NCI-H187 treated with DMSO at 0.1 percent for 48 hours (cell line): ENCODE measurements at regions not wholly inside any gene's neighbourhood (a gene's known extent, or its start where the extent isn't known, plus 50 kb on each side); places are given as distances from the start of the nearest gene placed in this dataset.

Experiments
- DNase-seq: peaks from one replicate; lab custom pipeline; 2025; lab: John Stamatoyannopoulos, UW

DNA sequence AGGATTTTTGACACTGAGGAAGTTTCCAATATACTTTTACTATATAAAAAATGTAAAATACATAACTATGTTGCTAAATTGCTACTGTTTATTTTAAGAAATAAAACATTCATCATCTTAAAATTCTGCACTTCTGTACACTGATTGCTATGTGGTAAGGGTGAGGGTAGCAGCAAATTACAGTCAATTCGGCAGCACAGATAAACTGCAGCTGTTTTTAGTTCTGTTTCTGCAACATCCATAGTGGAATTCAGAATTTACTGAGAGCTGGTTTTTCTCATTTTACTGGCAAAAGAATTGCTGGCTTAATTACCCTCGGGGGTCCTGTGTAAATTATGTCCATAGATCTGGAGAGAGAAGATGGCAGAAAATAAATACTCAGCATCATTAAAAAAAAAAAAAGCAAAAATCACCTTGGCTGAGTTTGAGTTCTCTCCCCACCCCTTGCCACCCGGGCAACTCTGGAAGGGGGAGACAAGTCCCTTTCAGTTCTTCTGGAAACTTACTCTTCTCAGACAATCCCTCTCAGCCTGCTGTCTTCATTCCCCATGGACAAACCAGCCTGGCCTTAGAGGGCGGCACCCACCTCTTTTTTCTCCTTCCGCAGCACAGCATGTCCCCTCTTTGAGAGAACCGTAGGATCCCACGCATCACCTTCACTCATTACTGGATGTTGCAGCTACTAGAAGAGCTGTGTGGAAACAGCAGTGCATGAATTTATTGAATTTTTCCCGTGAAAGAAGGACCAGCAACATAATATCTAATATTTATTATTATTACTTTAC is 501.1 kb upstream of the CELF2 start:
- DNase-seq, result no peak

DNA sequence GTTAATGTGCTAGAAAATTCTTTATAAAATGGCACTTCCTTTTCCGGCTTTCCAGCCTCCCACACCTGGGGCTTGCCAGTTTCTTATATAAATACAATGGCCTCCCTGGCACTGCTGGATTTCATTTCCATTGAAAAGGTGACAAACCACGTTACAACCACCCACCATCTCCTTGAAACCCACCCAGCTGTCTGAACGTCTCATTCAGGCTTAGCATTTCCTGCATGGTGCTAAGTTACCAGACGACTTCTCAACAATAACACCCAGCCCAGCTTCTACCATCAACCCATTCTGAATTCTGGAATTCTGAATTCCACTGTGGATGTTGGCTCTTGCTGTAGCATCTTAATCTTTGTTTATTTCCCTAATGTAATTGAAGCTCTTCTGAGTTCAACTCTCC is 499.8 kb upstream of the CELF2 start:
- no peak for DNase-seq

DNA sequence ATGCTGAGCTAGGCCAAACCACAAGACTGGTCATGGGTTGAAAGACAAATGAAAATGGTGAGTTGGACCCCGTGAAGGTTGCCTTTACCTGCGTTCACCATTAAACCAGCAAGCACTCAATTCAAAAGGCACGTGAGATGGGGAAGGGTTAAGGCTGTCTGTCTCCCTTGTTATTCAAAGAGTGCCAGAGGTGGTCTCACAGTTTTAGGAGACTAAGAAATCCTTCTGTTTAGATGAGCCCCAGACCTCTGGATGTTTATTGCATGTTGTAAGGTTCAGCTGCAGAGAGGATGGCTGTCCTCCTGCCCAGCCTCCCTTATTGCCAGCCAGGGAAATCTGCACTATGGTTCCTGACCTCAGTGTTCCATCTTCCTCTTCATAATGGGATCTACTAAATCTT is 498.0 kb upstream of the CELF2 start:
- DNase-seq, result no peak

DNA sequence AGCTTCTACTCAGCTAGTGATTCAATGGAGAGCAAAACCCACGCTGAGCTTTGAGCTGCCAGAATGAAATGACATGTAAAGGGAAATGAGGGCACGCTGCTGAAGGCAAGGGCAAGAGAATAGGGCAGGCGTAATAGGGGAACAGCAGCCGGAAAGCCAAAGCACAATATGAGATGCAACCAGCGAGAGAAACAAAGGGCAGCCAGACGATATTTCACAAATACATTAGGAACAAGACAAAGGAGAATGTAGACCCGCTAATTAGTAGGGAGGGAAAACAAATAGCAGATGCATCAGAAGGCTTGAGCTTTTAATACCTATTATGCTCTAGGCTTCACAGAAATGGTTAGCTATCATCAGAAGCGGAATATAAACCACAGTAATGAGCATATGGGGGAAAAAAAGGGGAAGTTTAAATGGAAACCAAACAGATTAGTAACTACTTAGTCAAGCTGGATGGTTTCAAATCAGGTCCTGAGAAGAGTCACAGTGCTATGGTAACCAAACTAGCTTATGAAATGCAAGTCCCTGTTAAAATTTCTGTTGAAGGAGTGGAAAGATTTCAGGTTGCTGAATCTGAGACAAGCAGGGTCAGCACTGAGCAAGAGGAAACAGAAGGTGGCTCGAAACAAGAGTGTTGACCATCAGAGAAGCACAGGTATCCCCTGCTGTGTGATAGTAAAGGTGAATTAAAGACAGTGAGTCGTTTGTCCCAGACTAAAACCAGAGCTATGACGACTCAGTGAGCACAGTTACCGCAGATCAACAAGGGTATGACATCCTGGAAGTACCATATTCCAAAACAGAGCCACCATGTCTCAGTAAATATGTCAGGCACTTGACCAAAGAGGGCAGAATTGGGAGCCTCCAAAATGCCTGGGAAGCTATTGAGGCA is 496.9 kb upstream of the CELF2 start:
- no peak for DNase-seq

DNA sequence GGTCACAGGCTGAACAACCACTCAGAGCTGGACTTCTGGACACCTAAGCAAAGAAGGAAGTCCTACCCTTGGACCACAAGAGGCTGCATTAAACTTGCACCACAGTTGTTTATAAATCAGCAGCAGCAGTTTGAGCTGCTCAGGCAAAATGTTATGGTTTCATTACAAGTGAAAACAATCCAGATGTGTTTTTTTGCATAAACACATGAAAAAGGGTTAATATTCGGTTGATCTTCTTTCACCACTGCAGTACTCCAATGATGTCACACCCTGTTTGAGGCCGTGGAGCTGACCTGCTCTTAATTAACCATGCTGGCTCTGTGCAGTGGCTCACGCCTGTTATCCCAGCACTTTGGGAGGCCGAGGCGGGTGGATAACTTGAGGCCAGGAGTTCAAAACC is 490.8 kb upstream of the CELF2 start:
- no peak for DNase-seq

DNA sequence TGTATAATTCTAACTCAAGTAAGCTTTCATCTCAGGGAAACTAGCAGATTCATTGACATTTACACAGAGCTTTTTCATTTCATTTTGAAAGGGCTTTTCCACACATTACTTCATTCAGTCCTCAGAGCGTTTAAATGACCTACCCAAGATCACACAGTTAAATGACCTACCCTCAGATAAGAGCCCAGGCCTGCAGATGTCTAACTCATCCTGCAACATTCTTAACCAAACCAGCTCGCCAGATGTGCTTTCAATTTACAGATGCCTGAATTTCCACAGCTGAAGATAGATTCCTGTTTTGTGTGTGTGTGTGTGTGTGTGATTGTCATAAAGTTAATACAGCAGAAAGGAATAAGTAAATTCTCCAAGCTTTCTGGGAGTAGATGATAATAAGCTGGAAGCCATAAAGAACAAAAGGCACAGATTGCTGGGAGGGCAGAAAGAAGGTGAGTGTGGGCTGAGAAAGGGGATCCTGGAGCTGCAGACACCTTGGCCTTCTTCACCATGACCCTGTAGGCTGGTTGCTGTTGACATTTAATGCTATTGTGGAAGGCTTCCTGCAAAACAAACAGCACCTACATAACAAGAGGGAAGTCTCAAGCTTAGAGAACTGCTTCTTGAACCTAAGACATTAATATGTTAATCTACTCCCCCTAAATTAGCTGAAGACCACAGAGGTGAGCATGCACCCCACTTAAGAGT is 489.7 kb upstream of the CELF2 start:
- no peak for DNase-seq

DNA sequence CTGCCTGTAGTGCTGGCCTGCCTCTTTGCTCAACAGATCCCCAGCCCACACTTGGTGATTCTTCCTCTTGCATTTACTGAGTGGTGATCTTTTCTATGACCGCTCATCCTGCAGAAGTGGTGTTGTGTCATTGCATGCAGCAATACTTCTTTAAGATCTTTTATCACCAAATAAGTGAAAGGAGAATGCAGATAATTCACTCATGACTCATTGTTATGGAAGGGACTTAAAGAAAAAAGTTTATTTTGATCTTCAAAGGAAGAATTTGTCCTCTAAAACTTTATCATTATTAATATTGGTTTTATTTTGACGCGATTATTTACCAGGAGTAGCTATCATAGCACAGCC is 489.1 kb upstream of the CELF2 start:
- no peak for DNase-seq

DNA sequence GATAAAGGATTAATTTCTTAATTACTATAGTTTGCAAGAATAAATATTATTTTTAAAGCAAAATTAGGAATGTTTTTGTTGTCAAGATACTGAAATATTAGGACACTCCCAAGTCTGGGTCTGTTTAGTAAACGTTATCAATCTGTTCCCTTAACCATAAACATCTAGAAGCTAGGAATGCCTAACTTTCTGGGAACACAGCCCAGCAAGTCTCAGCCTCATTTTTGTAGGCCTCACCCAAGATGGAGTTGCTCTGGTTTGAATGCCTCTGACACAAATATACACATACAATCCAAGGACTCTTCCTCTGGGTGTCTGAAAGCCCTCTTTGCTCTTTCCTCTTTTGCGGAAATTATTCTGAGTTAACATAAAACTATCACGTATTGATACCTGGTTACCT is 487.4 kb upstream of the CELF2 start:
- no peak for DNase-seq

DNA sequence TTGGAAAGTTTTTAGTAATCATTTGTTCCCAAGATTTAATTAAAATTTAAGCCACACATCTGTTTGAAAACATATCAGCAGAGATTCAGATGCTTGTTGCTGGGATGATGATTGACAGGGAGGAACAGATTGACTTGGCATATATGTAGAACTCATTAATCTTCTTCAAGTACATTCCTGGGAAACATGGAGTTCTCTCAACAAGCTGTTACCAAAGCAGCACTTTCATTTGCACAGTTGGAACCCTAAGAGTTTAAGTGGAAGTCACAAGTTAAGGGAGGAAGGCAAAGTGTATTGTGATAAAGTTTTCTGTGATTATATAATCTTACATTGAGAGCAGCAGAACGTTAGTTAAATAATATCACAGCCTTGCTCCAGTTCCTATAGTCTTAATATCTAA is 485.4 kb upstream of the CELF2 start:
- DNase-seq, result no peak

DNA sequence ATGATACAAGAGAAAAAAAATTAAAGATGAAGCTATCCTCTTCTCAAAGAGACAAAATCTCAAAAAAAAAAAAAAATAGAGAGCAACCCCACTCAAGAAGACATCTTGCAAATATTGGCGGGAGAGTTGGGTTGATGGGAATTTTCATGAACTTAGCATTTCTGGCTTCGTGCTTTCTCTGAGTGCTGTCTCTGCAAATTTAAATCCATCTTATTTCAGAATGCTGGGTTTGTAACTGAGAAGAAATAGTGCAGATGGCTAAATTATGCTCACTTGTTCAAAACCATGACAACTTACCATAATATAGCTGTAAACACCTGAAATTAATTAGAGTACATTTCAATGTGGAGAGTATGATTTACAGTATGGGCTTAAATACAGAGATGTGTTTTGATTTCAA is 484.8 kb upstream of the CELF2 start:
- DNase-seq, result no peak

DNA sequence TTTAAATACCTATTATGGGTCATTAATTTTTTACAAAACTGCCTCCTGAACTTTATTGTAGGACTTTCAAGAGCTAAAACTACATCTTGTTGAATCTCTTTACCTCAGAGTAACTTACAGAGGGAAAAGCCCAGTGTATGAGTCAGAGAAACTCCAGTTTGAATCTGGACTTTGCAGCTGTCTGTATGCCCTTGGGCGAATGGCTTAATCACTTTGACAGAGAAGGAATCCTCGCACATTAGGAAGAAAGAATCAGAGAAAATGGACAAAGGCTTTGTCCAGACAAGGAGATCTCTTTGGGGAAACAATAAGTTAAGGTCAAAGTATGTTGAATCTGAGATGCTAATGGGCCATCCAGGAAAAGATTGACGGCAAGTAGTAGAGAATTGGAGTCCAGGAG is 484.2 kb upstream of the CELF2 start:
- no peak for DNase-seq

DNA sequence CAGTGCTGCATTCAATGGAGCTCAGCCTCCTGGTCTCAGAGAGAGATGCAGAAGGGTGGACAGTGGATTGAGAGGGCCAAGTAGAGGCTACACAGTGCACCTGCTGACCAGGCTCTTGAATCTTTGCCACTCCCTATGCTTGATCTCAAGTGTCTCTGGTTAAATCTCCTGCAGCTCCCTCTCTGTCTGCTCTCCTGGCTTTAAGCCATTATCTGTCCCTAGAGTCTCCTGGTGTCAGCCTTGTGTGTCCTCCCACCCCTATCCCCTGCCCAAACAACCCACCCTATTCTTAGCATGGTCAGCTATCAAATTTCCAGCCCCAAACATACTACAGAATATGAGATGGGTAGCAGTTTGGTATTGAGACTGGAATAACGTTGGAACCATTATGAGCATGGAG is 479.3 kb upstream of the CELF2 start:
- DNase-seq, result no peak

DNA sequence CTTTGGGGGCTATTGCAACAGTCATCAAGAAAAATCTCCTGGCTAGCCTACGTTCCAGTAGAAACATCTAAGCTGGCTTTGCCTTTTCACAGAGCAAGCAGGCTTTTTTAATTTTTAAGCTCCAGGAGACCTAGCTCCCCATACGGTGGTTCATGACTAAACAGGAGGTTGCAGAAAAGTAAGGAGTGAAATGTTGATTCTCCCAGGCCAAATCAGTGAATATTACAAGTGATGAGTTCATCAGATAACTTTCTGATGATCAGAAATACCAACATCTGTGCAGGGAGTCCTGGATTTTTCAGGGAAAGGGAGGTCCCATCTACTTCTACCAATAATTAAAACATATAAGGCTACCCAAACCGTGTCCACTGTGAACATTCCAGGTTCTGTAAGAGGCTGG is 477.3 kb upstream of the CELF2 start:
- no peak for DNase-seq

DNA sequence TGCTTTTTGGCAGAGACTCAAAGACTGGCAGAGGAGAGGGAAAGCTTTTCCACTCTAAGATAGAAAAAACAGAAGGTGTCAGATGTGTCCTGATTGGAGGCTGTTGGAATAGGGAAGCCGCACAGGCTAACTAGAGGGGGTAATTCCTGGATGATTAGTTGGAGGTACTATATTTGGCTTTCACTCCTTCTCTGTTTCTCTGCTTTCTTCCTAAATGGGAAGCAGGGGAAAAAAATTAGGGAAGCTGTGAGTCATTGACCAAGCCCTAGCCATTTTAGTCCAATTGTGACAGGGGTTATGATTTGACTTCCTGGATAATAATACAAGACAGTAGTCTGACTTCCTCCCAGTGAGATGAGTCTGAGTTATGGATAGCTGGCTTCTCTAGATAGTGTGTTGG is 475.2 kb upstream of the CELF2 start:
- no peak for DNase-seq

DNA sequence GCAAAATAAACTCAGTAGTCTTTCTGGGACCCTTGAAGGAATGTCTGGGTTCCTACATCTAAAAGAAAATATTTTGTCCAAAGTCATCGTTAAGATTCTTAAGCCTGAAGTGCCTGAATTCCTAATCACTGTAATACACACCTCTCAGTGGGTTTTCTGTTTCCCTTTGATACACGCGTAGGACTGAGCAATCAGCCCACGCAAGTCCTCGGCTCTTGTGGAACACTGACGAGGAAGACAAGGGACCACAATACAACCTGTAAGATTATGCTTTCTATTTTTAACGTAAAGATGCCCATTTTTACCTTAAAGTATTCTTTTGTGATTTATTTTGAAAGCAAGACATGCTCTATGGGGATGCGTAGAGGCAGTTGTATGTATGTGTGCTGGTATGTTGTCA is 472.8 kb upstream of the CELF2 start:
- DNase-seq, result no peak

DNA sequence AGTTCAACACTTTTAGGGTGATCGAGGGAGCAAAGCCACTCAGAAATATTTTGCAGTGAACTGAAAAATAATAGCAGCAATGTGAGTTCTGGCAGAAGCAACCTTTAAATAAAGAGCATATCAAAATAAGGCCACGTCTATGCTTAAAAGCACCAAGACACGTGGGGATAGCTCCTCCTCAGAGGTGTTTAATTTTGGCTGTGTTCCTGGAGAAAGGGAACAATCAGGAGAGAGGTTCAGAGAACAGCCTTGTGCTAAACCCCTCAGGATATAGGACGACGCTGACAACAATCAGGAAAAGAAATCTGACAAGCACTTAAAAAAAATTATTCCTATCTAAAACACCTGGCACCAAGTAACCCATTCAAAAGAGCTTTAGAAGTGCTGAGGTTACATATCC is 471.9 kb upstream of the CELF2 start:
- peak; percentile 15 for DNase-seq

DNA sequence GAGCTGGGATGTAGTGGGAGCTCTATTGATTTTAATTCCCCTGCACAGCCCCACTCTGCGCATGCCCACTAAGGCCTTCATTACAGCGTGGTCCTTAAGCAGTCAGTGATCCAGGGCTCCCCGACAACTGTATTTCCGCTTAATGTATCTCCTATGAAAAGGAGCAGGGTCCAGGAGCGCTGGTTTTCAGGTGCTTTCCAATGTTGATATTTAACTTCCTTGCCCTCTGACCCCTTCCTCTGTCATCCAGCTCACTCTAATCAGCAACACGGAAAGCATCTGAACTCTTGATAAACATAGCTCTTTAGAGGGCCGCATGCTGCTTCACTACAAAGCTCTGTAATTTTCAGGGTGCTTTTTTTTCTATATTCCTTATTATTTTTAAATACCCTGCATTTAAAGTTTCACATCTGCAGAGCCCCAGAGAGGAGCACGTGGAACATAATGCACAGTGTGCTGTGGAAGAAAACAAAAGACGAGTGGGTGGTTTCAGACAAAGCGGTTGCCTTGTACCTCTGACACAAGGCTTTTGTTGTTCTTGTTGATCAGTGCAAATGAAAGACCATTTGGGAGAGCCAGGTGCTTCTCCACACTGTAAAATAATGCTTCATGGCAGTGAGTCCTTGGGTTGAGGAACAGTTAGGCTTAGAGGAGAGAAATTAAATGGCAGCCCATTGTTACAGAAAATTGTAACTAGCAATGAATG is 465.9 kb upstream of the CELF2 start:
- peak; percentile 27 for DNase-seq

DNA sequence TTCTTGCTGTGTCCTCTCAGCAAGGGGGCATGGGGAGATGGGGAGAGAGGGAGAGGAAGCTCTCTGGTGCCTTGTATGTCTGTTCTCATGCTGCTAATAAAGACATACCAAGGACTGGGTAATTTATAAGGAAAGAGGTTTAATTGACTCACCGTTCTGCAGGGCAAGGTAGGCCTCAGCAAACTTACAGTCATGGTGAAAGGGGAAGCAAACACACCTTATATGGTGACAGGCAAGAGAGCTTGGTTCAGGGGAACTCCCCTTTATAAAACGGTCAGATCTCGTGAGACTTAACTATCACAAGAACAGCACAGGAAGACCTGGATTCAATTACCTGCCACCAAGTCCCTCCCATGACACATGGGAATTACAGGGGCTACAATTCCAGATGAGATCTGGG is 464.7 kb upstream of the CELF2 start:
- DNase-seq, result no peak

DNA sequence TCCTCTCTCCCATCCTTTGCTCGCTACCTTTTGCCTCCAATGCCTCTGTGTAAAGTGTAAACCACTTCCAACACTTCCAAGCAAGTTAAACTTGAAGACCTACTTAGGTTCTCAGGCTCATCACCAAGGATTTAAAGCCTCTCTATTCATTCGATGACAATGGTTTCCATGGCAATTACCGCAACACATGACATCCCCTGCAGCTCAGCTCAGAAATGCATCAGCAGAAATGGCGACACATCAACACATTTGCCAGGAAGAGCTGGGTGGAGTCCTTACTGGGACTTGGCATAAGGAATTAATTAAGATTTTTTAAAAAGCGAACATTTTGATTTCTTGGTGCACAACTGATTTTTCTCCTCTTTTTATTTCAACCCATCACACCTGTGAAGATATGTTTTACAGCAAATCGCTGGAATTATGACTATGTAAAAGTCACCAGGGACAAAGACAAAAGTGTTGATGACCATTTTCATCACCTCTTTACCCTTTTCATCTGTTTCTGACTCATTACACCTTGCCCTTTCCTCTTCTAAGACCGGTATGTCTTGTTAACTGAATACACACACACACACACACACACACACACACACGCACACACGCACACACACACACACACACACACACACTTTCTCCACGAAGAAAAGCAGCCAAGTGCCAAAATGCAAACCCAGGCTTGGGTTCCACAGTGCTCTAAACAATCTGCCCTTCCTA is 453.4 kb upstream of the CELF2 start:
- DNase-seq, result no peak

DNA sequence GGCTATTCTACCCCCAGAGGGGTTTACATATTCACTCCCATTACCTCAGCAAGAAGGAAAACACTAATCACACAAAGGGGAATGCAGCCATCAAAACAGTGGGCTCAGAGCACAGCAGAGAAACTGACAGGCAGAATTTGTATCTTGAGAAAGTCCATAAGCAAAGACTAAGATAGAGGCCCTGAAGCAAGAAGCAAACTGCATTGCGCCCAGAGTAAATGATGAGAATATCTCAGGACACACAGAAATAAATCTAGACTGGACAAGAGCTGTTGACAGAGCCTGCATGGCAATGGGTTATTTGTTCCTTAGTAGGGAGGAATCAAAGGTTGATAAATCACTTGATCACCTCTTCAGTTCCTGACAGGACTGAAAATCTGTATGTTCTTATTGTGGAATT is 440.7 kb upstream of the CELF2 start:
- no peak for DNase-seq

DNA sequence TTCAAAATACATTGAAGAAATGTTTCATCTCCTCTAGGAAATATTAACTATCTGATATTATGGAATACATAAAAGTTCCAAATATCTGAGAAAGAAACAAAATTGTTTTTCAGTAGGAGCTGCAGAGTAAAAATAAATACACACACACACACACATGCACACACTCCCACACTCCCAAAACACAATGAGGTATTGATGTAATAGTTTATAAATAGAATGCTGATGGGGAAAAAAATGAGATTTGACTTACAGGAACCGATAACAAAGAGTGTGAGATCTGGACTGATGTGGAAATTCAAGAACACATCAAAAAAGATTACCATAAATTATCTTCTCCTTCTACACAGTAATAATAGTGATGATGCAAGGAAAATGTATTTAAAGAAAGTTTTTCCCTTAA is 438.0 kb upstream of the CELF2 start:
- DNase-seq, result no peak

DNA sequence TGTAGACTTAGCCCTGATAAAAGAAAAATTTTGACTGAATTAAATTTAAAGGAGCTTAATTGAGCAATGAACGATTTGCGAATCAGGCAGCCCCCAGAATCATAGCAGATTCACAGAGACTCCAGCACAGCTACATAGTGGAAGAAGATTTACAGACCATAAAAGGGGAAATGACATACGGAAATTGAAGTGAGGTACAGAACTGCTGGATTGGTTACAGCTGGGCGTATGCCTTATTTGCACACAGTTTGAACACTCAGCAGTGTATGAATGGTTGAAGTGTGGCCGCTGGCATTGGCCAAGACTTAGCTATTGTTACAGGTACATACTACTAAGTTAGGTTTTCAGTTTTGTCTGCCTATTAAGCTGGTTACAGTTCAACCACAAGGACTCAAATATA is 433.5 kb upstream of the CELF2 start:
- no peak for DNase-seq
